Endothelial cell of umbilical vein (primary cell): ENCODE measurements at regions not wholly inside any gene's neighbourhood (a gene's known extent, or its start where the extent isn't known, plus 50 kb on each side); places are given as distances from the start of the nearest gene placed in this dataset.

Source experiments
- BruUV-seq: library from RNA; stranded (reverse); fragments of 400-500 nt; replicated peaks from 2 replicates; lab custom pipeline; 2021; lab: Mats Ljungman, UMichigan
- CTCF ChIA-PET: fragments of 300-600, 350-600 bp; sonication (Branson Sonifier 250); formaldehyde crosslinking; loops from one replicate; lab custom pipeline; 2021; ENCODE audit warnings: antibody characterized with exemption, inconsistent platforms; lab: Charles Lee
- POLR2A ChIA-PET: fragments of 300-600, 350-600 bp; sonication (Branson Sonifier 250); formaldehyde crosslinking; loops from one replicate; lab custom pipeline; 2021; ENCODE audit warnings: antibody characterized with exemption, inconsistent platforms; lab: Charles Lee
- DNase-seq: peaks from one replicate; pipeline ENCODE4 v3.0.0-alpha.2; 2011; ENCODE audit warnings: low read depth, low spot score
- FAIRE-seq: peaks from 2 replicates; lab custom pipeline; 2011; peaks lifted over from hg19 to GRCh38; lab: Jason Lieb, UNC
- H2AFZ ChIP-seq: 2 replicates; pipeline ENCODE4 v1.6.0; 2012; ENCODE audit warnings: low read depth, low read length, control low read depth, inconsistent platforms
- H3K27ac ChIP-seq: 2 replicates; pipeline ENCODE4 v1.5.1; 2011; ENCODE audit warnings: low read depth, mild to moderate bottlenecking, control low read depth, low read length, moderate library complexity; ENCODE audit not compliant: insufficient read depth
- H3K27me3 ChIP-seq, 2 experiments: 2 replicates each; pipeline versions ENCODE4 v1.6.0 to v1.6.1; 2011; ENCODE audit warnings: low read length in 2 of 2, mixed read lengths in 1 of 2; ENCODE audit not compliant: control insufficient read depth in 2 of 2, insufficient read depth in 2 of 2
- H3K36me3 ChIP-seq, 2 experiments: 2 replicates in 1 of 2; 3 replicates in 1 of 2; pipeline ENCODE4 v1.5.1; 2011; ENCODE audit warnings: low read length in 2 of 2, mild to moderate bottlenecking in 1 of 2, moderate library complexity in 1 of 2; ENCODE audit not compliant: control insufficient read depth in 2 of 2, insufficient read depth in 2 of 2; ENCODE audit errors: extremely low read depth in 1 of 2
- H3K4me1 ChIP-seq: 3 replicates; pipeline ENCODE4 v1.5.1; 2011; ENCODE audit warnings: mild to moderate bottlenecking, low read length; ENCODE audit not compliant: control insufficient read depth, insufficient read depth; ENCODE audit errors: extremely low read depth
- H3K4me2 ChIP-seq: 2 replicates; pipeline ENCODE4 v1.6.1; 2011; ENCODE audit warnings: low read length, control low read depth, mixed read lengths; ENCODE audit not compliant: insufficient read depth
- H3K4me3 ChIP-seq, 3 experiments: fragments of 200-600 bp in 1 of 3; sonication (generic), shearing (Covaris generic) in 1 of 3; replicated peaks in 1 of 3; 2 replicates each; pipeline ENCODE4 v1.5.1; 2011 to 2016; ENCODE audit warnings: control low read depth in 3 of 3, low read length in 3 of 3, mild to moderate bottlenecking in 2 of 3, inconsistent platforms in 1 of 3, low read depth in 1 of 3, moderate library complexity in 1 of 3; ENCODE audit not compliant: insufficient read depth in 1 of 3
- H3K79me2 ChIP-seq: 2 replicates; pipeline ENCODE4 v1.6.0; 2012; ENCODE audit warnings: low read length, inconsistent platforms; ENCODE audit not compliant: control insufficient read depth, insufficient read depth
- H3K9ac ChIP-seq: replicated peaks from 2 replicates; pipeline ENCODE3; 2011; ENCODE audit warnings: low read length, control low read depth; ENCODE audit not compliant: insufficient read depth; ENCODE audit errors: extremely low read depth
- H3K9me1 ChIP-seq: replicated peaks from 3 replicates; pipeline ENCODE4 v1.6.0; 2011; ENCODE audit warnings: mild to moderate bottlenecking, low read length; ENCODE audit not compliant: control insufficient read depth, insufficient read depth; ENCODE audit errors: extremely low read depth
- H3K9me3 ChIP-seq: replicated peaks from 2 replicates; pipeline ENCODE4 v1.5.1; 2012; ENCODE audit warnings: low read length, inconsistent platforms; ENCODE audit not compliant: control insufficient read depth, insufficient read depth
- H4K20me1 ChIP-seq: replicated peaks from 2 replicates; pipeline ENCODE3; 2011; ENCODE audit warnings: mild to moderate bottlenecking, low read length; ENCODE audit not compliant: control insufficient read depth, insufficient read depth; ENCODE audit errors: extremely low read depth
- EZH2 ChIP-seq: IDR thresholded peaks from 2 replicates; pipeline ENCODE4 v1.6.1; 2012; ENCODE audit warnings: borderline replicate concordance, low read depth, mild to moderate bottlenecking, moderate library complexity, low read length, inconsistent platforms; ENCODE audit not compliant: severe bottlenecking
- FOS ChIP-seq: IDR thresholded peaks from 2 replicates; pipeline ENCODE4 v1.6.1; 2011; ENCODE audit warnings: mild to moderate bottlenecking, low read length, moderate library complexity, borderline replicate concordance; ENCODE audit not compliant: insufficient read depth
- GATA2 ChIP-seq: IDR thresholded peaks from 2 replicates; pipeline ENCODE4 v1.7.0; 2011; ENCODE audit warnings: low read depth, mild to moderate bottlenecking, moderate library complexity, mixed read lengths, low read length; ENCODE audit not compliant: insufficient read length, insufficient read depth
- JUN ChIP-seq: IDR thresholded peaks from 2 replicates; pipeline ENCODE4 v1.6.1; 2011; ENCODE audit warnings: borderline replicate concordance, low read depth; ENCODE audit not compliant: insufficient read length, insufficient read depth
- MYC ChIP-seq: IDR thresholded peaks from one replicate; pipeline ENCODE4 v1.6.1; 2011; ENCODE audit warnings: mild to moderate bottlenecking, low read depth, low read length
- POLR2A ChIP-seq: IDR thresholded peaks from 2 replicates; pipeline ENCODE4 v1.6.1; 2012; ENCODE audit warnings: low read depth, mild to moderate bottlenecking, control low read depth, low read length
- POLR2AphosphoS5 ChIP-seq: IDR thresholded peaks from 2 replicates; pipeline ENCODE4 v1.6.1; 2012; ENCODE audit warnings: low read depth, mild to moderate bottlenecking, control low read depth, low read length, moderate library complexity; ENCODE audit not compliant: insufficient read depth
- dilution Hi-C: fragments of 300-500 bp; cut with MboI; formaldehyde crosslinking; loops from one replicate; pipeline ENCODE4 v1.15.0; 2019; ENCODE audit warnings: low sequenced_read_pairs; ENCODE audit not compliant: extremely low pct_ligation_motif_present
- intact Hi-C: fragments of 100-400 bp; cut with micrococcal nuclease; formaldehyde crosslinking; loops from one replicate; pipeline ENCODE4 v1.10.0; 2022
- TF ChIP-seq, protein P1 (sequence below), 2 donors: IDR thresholded peaks; 1 replicate in 1 of 2; 2 replicates in 1 of 2; pipeline ENCODE4 v1.5.1; 2011; ENCODE audit warnings: low read length in 2 of 2, mild to moderate bottlenecking in 2 of 2, moderate library complexity in 2 of 2, control low read depth in 1 of 2, inconsistent platforms in 1 of 2, low read depth in 1 of 2; ENCODE audit not compliant: insufficient read depth in 1 of 2; ENCODE audit errors: extremely low read depth in 1 of 2
- TF ChIP-seq, protein P2 (sequence below): IDR thresholded peaks from 2 replicates; pipeline ENCODE4 v1.6.1; 2011; ENCODE audit not compliant: insufficient read depth, insufficient read length

DNA sequence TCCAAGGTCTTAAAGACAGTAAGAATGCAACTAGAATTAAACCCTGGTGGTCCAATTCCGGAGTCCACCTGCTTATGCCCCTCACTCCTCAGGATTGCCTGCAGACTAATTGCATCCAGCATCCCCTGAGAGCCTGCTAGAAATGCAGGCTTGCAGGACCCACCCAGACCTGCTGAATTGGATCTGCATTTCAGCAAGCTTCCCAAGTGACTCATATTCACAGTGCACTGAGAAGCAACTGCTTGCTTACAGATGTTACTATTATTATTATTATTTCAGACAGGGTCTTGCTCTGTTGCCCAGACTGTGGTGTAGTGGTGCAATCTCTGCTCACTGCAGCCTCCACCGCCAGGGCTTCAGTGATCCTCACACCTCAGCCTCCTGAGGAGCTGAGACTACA lies 83.5 kb upstream of the VGLL4 start:
- no peaks in the 10 kb centered on the region for H3K4me1 ChIP-seq
- H3K36me3 ChIP-seq: no peaks in the 10 kb centered on the region
- DNase-seq (no peak), FAIRE-seq (no peak)
- H3K4me2 ChIP-seq: no peak overlapping the region
- H2AFZ ChIP-seq: no peak overlapping the region
- H3K27me3 ChIP-seq: peaks cover 7 to 17% of the 10 kb centered on the region in 2 experiments
- no peaks in the 10 kb centered on the region for H3K9me3 ChIP-seq
- POLR2A ChIA-PET: no interaction called here
- no peak overlapping the region for H3K9ac ChIP-seq
- H3K4me3 ChIP-seq: no peak overlapping the region
- no peak overlapping the region for H3K27ac ChIP-seq
- no peaks in the 10 kb centered on the region for H3K9me1 ChIP-seq
- intact Hi-C loops: no loop called here
- BruUV-seq: no TSS peak
- CTCF ChIA-PET: no interaction called here
- no peaks in the 10 kb centered on the region for H4K20me1 ChIP-seq
- TF ChIP-seq, protein P1, sequence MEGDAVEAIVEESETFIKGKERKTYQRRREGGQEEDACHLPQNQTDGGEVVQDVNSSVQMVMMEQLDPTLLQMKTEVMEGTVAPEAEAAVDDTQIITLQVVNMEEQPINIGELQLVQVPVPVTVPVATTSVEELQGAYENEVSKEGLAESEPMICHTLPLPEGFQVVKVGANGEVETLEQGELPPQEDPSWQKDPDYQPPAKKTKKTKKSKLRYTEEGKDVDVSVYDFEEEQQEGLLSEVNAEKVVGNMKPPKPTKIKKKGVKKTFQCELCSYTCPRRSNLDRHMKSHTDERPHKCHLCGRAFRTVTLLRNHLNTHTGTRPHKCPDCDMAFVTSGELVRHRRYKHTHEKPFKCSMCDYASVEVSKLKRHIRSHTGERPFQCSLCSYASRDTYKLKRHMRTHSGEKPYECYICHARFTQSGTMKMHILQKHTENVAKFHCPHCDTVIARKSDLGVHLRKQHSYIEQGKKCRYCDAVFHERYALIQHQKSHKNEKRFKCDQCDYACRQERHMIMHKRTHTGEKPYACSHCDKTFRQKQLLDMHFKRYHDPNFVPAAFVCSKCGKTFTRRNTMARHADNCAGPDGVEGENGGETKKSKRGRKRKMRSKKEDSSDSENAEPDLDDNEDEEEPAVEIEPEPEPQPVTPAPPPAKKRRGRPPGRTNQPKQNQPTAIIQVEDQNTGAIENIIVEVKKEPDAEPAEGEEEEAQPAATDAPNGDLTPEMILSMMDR (IDR thresholded peaks at IDR 0.05; ENCODE audit: extremely low read depth in 1 of 2, insufficient read depth in 1 of 2, low read depth in 1 of 2, low read length in 2 of 2): no peak
- TF ChIP-seq MYC: no peak
- TF ChIP-seq, protein P2, sequence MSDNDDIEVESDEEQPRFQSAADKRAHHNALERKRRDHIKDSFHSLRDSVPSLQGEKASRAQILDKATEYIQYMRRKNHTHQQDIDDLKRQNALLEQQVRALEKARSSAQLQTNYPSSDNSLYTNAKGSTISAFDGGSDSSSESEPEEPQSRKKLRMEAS: no peak
- no peak for TF ChIP-seq EZH2
- TF ChIP-seq POLR2AphosphoS5: no peak
- no peak for TF ChIP-seq FOS
- no peak for TF ChIP-seq POLR2A
- no peak for TF ChIP-seq GATA2
- TF ChIP-seq JUN: no peak
- dilution Hi-C loops: no loop called here
- no peaks in the 10 kb centered on the region for H3K79me2 ChIP-seq
